ENCODE measurements at regions not wholly inside any gene's neighbourhood (a gene's known extent, or its start where the extent isn't known, plus 50 kb on each side); places are given as distances from the start of the nearest gene placed in this dataset.

DNA sequence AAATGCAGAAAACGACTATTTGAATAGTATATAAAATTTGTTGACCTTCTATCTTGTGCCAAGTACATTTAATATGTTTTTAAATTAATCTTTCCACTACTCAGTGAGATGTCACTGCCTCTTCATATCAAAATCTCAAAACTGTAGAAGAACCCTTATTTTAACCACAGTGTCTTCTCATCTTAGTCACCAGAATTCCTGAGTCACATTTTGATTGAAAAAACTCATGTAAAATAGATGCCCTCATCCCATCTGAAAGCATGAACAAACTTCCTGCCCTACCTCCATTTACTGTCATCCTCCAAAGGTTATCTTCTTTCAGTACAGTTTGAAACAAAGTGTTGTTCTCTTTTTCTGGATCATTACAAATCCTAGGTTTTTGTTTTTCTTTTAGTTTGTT is 1215.4 kb downstream of the PCDH9 start:
- Histone ChIP-seq H3K27ac (ENCODE audit: low read depth) (no peak overlapping the region), H3K27me3 (ENCODE audit: insufficient read depth) (no peaks in the 10 kb centered on the region), H3K79me2 (replicated peaks; ENCODE audit: insufficient read depth) (no peaks in the 10 kb centered on the region), H3K4me3 (no peak overlapping the region), H2AFZ (no peak overlapping the region), H3K4me1 (ENCODE audit: insufficient read depth) (no peaks in the 10 kb centered on the region), H3K9me2 (ENCODE audit: insufficient read depth) (no peaks in the 10 kb centered on the region; the same call in 1 of the 2 replicates), H3K4me2 (no peak overlapping the region), H3F3A (replicated peaks; ENCODE audit: low read depth) (no peaks in the 10 kb centered on the region), H4K20me1 (replicated peaks; ENCODE audit: insufficient read depth) (no peaks in the 10 kb centered on the region), H3K36me3 (ENCODE audit: insufficient read depth) (no peaks in the 10 kb centered on the region)
- DNase-seq (ENCODE audit: low spot score) = no peak
- H3K36me3 Mint-ChIP-seq (ENCODE audit: low read depth) = no peaks in the 10 kb centered on the region; the same call in 2 of the 3 replicates
- no peaks in the 10 kb centered on the region for H3K4me1 Mint-ChIP-seq
- no peak for TF ChIP-seq JUNB (IDR thresholded peaks at IDR 0.05; ENCODE audit: unreplicated experiment)
- TF ChIP-seq REST (IDR thresholded peaks at IDR 0.05; ENCODE audit: unreplicated experiment) = no peak
- no peak for TF ChIP-seq EZH2phosphoT487 (IDR thresholded peaks at IDR 0.05; ENCODE audit: unreplicated experiment)
- TF ChIP-seq, protein P1, sequence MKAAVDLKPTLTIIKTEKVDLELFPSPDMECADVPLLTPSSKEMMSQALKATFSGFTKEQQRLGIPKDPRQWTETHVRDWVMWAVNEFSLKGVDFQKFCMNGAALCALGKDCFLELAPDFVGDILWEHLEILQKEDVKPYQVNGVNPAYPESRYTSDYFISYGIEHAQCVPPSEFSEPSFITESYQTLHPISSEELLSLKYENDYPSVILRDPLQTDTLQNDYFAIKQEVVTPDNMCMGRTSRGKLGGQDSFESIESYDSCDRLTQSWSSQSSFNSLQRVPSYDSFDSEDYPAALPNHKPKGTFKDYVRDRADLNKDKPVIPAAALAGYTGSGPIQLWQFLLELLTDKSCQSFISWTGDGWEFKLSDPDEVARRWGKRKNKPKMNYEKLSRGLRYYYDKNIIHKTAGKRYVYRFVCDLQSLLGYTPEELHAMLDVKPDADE (IDR thresholded peaks at IDR 0.05) = no peak
- TF ChIP-seq, protein P2, sequence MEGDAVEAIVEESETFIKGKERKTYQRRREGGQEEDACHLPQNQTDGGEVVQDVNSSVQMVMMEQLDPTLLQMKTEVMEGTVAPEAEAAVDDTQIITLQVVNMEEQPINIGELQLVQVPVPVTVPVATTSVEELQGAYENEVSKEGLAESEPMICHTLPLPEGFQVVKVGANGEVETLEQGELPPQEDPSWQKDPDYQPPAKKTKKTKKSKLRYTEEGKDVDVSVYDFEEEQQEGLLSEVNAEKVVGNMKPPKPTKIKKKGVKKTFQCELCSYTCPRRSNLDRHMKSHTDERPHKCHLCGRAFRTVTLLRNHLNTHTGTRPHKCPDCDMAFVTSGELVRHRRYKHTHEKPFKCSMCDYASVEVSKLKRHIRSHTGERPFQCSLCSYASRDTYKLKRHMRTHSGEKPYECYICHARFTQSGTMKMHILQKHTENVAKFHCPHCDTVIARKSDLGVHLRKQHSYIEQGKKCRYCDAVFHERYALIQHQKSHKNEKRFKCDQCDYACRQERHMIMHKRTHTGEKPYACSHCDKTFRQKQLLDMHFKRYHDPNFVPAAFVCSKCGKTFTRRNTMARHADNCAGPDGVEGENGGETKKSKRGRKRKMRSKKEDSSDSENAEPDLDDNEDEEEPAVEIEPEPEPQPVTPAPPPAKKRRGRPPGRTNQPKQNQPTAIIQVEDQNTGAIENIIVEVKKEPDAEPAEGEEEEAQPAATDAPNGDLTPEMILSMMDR (conservative IDR thresholded peaks at IDR 0.05; ENCODE audit: low read depth in 2 of 2) = no peak
- TF ChIP-seq, protein P3, sequence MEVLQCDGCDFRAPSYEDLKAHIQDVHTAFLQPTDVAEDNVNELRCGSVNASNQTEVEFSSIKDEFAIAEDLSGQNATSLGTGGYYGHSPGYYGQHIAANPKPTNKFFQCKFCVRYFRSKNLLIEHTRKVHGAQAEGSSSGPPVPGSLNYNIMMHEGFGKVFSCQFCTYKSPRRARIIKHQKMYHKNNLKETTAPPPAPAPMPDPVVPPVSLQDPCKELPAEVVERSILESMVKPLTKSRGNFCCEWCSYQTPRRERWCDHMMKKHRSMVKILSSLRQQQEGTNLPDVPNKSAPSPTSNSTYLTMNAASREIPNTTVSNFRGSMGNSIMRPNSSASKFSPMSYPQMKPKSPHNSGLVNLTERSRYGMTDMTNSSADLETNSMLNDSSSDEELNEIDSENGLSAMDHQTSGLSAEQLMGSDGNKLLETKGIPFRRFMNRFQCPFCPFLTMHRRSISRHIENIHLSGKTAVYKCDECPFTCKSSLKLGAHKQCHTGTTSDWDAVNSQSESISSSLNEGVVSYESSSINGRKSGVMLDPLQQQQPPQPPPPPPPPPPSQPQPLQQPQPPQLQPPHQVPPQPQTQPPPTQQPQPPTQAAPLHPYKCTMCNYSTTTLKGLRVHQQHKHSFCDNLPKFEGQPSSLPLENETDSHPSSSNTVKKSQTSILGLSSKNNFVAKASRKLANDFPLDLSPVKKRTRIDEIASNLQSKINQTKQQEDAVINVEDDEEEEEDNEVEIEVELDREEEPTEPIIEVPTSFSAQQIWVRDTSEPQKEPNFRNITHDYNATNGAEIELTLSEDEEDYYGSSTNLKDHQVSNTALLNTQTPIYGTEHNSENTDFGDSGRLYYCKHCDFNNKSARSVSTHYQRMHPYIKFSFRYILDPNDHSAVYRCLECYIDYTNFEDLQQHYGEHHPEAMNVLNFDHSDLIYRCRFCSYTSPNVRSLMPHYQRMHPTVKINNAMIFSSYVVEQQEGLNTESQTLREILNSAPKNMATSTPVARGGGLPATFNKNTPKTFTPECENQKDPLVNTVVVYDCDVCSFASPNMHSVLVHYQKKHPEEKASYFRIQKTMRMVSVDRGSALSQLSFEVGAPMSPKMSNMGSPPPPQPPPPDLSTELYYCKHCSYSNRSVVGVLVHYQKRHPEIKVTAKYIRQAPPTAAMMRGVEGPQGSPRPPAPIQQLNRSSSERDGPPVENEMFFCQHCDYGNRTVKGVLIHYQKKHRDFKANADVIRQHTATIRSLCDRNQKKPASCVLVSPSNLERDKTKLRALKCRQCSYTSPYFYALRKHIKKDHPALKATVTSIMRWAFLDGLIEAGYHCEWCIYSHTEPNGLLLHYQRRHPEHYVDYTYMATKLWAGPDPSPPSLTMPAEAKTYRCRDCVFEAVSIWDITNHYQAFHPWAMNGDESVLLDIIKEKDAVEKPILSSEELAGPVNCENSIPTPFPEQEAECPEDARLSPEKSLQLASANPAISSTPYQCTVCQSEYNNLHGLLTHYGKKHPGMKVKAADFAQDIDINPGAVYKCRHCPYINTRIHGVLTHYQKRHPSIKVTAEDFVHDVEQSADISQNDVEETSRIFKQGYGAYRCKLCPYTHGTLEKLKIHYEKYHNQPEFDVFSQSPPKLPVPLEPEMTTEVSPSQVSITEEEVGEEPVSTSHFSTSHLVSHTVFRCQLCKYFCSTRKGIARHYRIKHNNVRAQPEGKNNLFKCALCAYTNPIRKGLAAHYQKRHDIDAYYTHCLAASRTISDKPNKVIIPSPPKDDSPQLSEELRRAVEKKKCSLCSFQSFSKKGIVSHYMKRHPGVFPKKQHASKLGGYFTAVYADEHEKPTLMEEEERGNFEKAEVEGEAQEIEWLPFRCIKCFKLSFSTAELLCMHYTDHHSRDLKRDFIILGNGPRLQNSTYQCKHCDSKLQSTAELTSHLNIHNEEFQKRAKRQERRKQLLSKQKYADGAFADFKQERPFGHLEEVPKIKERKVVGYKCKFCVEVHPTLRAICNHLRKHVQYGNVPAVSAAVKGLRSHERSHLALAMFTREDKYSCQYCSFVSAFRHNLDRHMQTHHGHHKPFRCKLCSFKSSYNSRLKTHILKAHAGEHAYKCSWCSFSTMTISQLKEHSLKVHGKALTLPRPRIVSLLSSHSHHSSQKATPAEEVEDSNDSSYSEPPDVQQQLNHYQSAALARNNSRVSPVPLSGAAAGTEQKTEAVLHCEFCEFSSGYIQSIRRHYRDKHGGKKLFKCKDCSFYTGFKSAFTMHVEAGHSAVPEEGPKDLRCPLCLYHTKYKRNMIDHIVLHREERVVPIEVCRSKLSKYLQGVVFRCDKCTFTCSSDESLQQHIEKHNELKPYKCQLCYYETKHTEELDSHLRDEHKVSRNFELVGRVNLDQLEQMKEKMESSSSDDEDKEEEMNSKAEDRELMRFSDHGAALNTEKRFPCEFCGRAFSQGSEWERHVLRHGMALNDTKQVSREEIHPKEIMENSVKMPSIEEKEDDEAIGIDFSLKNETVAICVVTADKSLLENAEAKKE (CRISPR knock-in tag; IDR thresholded peaks at IDR 0.05) = no peak
- no peak for TF ChIP-seq NANOG (IDR thresholded peaks at IDR 0.05; ENCODE audit: borderline replicate concordance)
- no peak for TF ChIP-seq ZNF114 (CRISPR knock-in tag; IDR thresholded peaks at IDR 0.05)
- no peak for TF ChIP-seq POLR2AphosphoS5 (IDR thresholded peaks at IDR 0.05; ENCODE audit: low read depth)
- TF ChIP-seq STAT1 (IDR thresholded peaks at IDR 0.05; ENCODE audit: unreplicated experiment) = no peak
- TF ChIP-seq EZH2 (IDR thresholded peaks at IDR 0.05; ENCODE audit: low read depth, unreplicated experiment) = no peak
- TF ChIP-seq ZNF331 (CRISPR knock-in tag; IDR thresholded peaks at IDR 0.05; ENCODE audit: low read depth) = no peak
- TF ChIP-seq CREB1 (CRISPR knock-in tag; IDR thresholded peaks at IDR 0.05; ENCODE audit: low read depth) = no peak
- peaks cover 2% of the 10 kb centered on the region; the same call in 1 of the 3 replicates for H3K9me3 Mint-ChIP-seq
- no peak overlapping the region for H3K4me3 Mint-ChIP-seq
- H3K27ac Mint-ChIP-seq = no peak overlapping the region
- no peak for ATAC-seq
- H3K27me3 Mint-ChIP-seq (ENCODE audit: insufficient read depth, low read depth, poor library complexity) = no peaks in the 10 kb centered on the region

All from GM23338 (cell line).